NT2/D1 (cell line): ENCODE measurements at regions not wholly inside any gene's neighbourhood (a gene's known extent, or its start where the extent isn't known, plus 50 kb on each side); places are given as distances from the start of the nearest gene placed in this dataset.

Source experiments
- DNase-seq: peaks from one replicate; pipeline ENCODE4 v3.0.0-alpha.2; 2011; ENCODE audit warnings: low read depth, low spot score
- H3K27me3 ChIP-seq: 2 replicates; pipeline ENCODE4 v1.6.0; 2011; ENCODE audit warnings: mild to moderate bottlenecking; ENCODE audit not compliant: insufficient read length, insufficient read depth
- H3K36me3 ChIP-seq: 2 replicates; pipeline ENCODE4 v1.6.1; 2011; ENCODE audit warnings: mild to moderate bottlenecking, low read length, mixed read lengths; ENCODE audit not compliant: insufficient read depth, insufficient read length
- H3K4me1 ChIP-seq: 2 replicates; pipeline ENCODE4 v1.5.1; 2011; ENCODE audit not compliant: insufficient read depth, insufficient read length
- H3K4me3 ChIP-seq: 2 replicates; pipeline ENCODE4 v1.5.1; 2011; ENCODE audit warnings: low read depth; ENCODE audit not compliant: insufficient read length
- H3K9ac ChIP-seq: 2 replicates; pipeline ENCODE4 v1.6.0; 2011; ENCODE audit warnings: low read depth; ENCODE audit not compliant: insufficient read length
- H3K9me3 ChIP-seq: 2 replicates; pipeline ENCODE4 v1.5.1; 2011; ENCODE audit warnings: mild to moderate bottlenecking, low read length; ENCODE audit not compliant: insufficient read depth
- SUZ12 ChIP-seq: IDR thresholded peaks from 2 replicates; pipeline ENCODE4 v1.6.1; 2011; ENCODE audit not compliant: insufficient read length, insufficient read depth; ENCODE audit errors: extremely low read depth
- YY1 ChIP-seq: IDR thresholded peaks from 2 replicates; pipeline ENCODE4 v1.6.1; 2011; ENCODE audit not compliant: insufficient read length, insufficient read depth
- ZNF274 ChIP-seq: IDR thresholded peaks from 2 replicates; pipeline ENCODE4 v1.6.1; 2011; ENCODE audit warnings: mild to moderate bottlenecking, low read depth, low read length

GRCh38 chr3:88921986-88922385, 185.4 kb upstream of the EPHA3 start:
- no peaks in the 10 kb centered on the region for H3K36me3 ChIP-seq
- H3K4me1 ChIP-seq: no peaks in the 10 kb centered on the region
- no peak overlapping the region for H3K9ac ChIP-seq
- TF ChIP-seq ZNF274: no peak
- no peak for TF ChIP-seq YY1
- TF ChIP-seq SUZ12: no peak
- no peak for DNase-seq
- H3K27me3 ChIP-seq: no peaks in the 10 kb centered on the region
- H3K4me3 ChIP-seq: no peak overlapping the region
- H3K9me3 ChIP-seq: no peaks in the 10 kb centered on the region

GRCh38 chr3:88926221-88926620, 181.2 kb upstream of the EPHA3 start:
- TF ChIP-seq ZNF274 (no peak), YY1 (no peak), SUZ12 (no peak)
- Histone ChIP-seq H3K9me3 (no peaks in the 10 kb centered on the region), H3K4me1 (no peaks in the 10 kb centered on the region), H3K27me3 (no peaks in the 10 kb centered on the region), H3K9ac (no peak overlapping the region), H3K4me3 (no peak overlapping the region), H3K36me3 (no peaks in the 10 kb centered on the region)
- DNase-seq: no peak

- H3K4me1 ChIP-seq: no peaks in the 10 kb centered on the region
- H3K36me3 ChIP-seq: no peaks in the 10 kb centered on the region
- no peak overlapping the region for H3K9ac ChIP-seq
- DNase-seq: no peak
- no peaks in the 10 kb centered on the region for H3K27me3 ChIP-seq
- TF ChIP-seq SUZ12 (no peak), ZNF274 (no peak), YY1 (no peak)
- no peaks in the 10 kb centered on the region for H3K9me3 ChIP-seq
- H3K4me3 ChIP-seq: no peak overlapping the region
Observed at GRCh38 chr3:88930611-88931010, 176.8 kb upstream of the EPHA3 start.

- no peaks in the 10 kb centered on the region for H3K27me3 ChIP-seq
- H3K4me1 ChIP-seq: no peaks in the 10 kb centered on the region
- TF ChIP-seq ZNF274 (no peak), SUZ12 (no peak), YY1 (no peak)
- DNase-seq: no peak
- no peaks in the 10 kb centered on the region for H3K36me3 ChIP-seq
- no peak overlapping the region for H3K9ac ChIP-seq
- H3K4me3 ChIP-seq: no peak overlapping the region
- no peaks in the 10 kb centered on the region for H3K9me3 ChIP-seq
Observed at GRCh38 chr3:88936831-88937230, 170.6 kb upstream of the EPHA3 start.

- H3K4me1 ChIP-seq: no peaks in the 10 kb centered on the region
- H3K9ac ChIP-seq: no peak overlapping the region
- H3K9me3 ChIP-seq: no peaks in the 10 kb centered on the region
- TF ChIP-seq SUZ12 (no peak), ZNF274 (no peak), YY1 (no peak)
- DNase-seq: no peak
- H3K4me3 ChIP-seq: no peak overlapping the region
- no peaks in the 10 kb centered on the region for H3K36me3 ChIP-seq
- H3K27me3 ChIP-seq: no peaks in the 10 kb centered on the region
Observed at GRCh38 chr3:88940296-88940695, 167.1 kb upstream of the EPHA3 start.

- peak; percentile 43 for DNase-seq
- Histone ChIP-seq H3K9me3 (no peaks in the 10 kb centered on the region), H3K36me3 (no peaks in the 10 kb centered on the region), H3K9ac (no peak overlapping the region), H3K4me1 (no peaks in the 10 kb centered on the region), H3K27me3 (no peaks in the 10 kb centered on the region), H3K4me3 (no peak overlapping the region)
- TF ChIP-seq ZNF274: no peak
- no peak for TF ChIP-seq YY1
- no peak for TF ChIP-seq SUZ12
Observed at GRCh38 chr3:88947013-88947412, 160.4 kb upstream of the EPHA3 start.

- no peak for TF ChIP-seq SUZ12
- no peak for TF ChIP-seq ZNF274
- no peak for TF ChIP-seq YY1
- no peaks in the 10 kb centered on the region for H3K27me3 ChIP-seq
- H3K9ac ChIP-seq: no peak overlapping the region
- H3K4me3 ChIP-seq: no peak overlapping the region
- H3K9me3 ChIP-seq: no peaks in the 10 kb centered on the region
- no peak for DNase-seq
- H3K36me3 ChIP-seq: no peaks in the 10 kb centered on the region
- H3K4me1 ChIP-seq: no peaks in the 10 kb centered on the region
Observed at GRCh38 chr3:88954853-88955252, 152.6 kb upstream of the EPHA3 start.

GRCh38 chr3:88955274-88955673, 152.1 kb upstream of the EPHA3 start:
- DNase-seq: no peak
- Histone ChIP-seq H3K9me3 (no peaks in the 10 kb centered on the region), H3K36me3 (no peaks in the 10 kb centered on the region), H3K4me3 (no peak overlapping the region), H3K4me1 (no peaks in the 10 kb centered on the region), H3K9ac (no peak overlapping the region), H3K27me3 (no peaks in the 10 kb centered on the region)
- TF ChIP-seq YY1 (no peak), SUZ12 (no peak), ZNF274 (no peak)
